Stomach (tissue), 8 donors: ENCODE measurements at regions not wholly inside any gene's neighbourhood (a gene's known extent, or its start where the extent isn't known, plus 50 kb on each side); places are given as distances from the start of the nearest gene placed in this dataset.
A peak's percentile ranks its signal among the peaks of the same experiment; 100 is the strongest.

Experiments used
- DNase-seq, 2 donors: peaks; one replicate each; pipeline versions ENCODE4 v3.0.0 to v3.0.0-alpha.2; 2013 to 2019
- H3K27ac ChIP-seq, 5 donors: fragments of 200-600 bp in 4 of 5; sonication (generic) in 4 of 5; one replicate each; pipeline ENCODE4 v1.5.1; 2013 to 2019; ENCODE audit warnings: mild to moderate bottlenecking in 1 of 5, moderate library complexity in 1 of 5
- H3K27me3 ChIP-seq, 3 donors: fragments of 200-600 bp; sonication (generic); one replicate each; pipeline ENCODE4 v1.5.1; 2017 to 2019; ENCODE audit warnings: mixed run types in 1 of 3
- H3K36me3 ChIP-seq, 4 donors: fragments of 200-600 bp; sonication (generic); 1 replicate in 3 of 4; 2 replicates in 1 of 4; pipeline ENCODE4 v1.5.1; 2016 to 2019
- H3K4me1 ChIP-seq, 4 donors: fragments of 200-600 bp; sonication (generic); one replicate each; pipeline ENCODE4 v1.5.1; 2016 to 2019
- H3K4me3 ChIP-seq, 4 donors: fragments of 200-600 bp; sonication (generic) in 3 of 4; one replicate each; pipeline ENCODE4 v1.5.1; 2016 to 2019; ENCODE audit warnings: mild to moderate bottlenecking in 1 of 4
- H3K9me3 ChIP-seq, 4 donors: fragments of 200-600 bp; sonication (generic); one replicate each; pipeline ENCODE4 v1.5.1; 2016 to 2019
- EP300 ChIP-seq: sonication (generic); formaldehyde crosslinking; IDR thresholded peaks from one replicate; pipeline ENCODE4 v1.6.1; 2017; ENCODE audit warnings: antibody characterized with exemption
- POLR2A ChIP-seq, 4 donors: fragments of 450-650 bp; IDR thresholded peaks; one replicate each; pipeline ENCODE4 v1.6.1; 2016; ENCODE audit warnings: antibody characterized with exemption in 4 of 4, control low read depth in 2 of 4, mild to moderate bottlenecking in 1 of 4, moderate library complexity in 1 of 4
- POLR2AphosphoS5 ChIP-seq, 3 donors: sonication (generic); formaldehyde crosslinking; IDR thresholded peaks; one replicate each; pipeline ENCODE4 v1.6.1; 2016; ENCODE audit warnings: antibody characterized with exemption in 3 of 3
- WGBS, 5 donors: extraction: QIAGEN DNeasy Blood & Tissue Kit in 3 of 5; methylation state at CpG; one replicate each; pipeline versions ENCODE4 v1.1.5 to v1.1.7; 2013 to 2018; 5-methylcytosine and 5-hydroxymethylcytosine counted together
- intact Hi-C: fragments of 100-400 bp; cut with DNase I; formaldehyde crosslinking; loops from one replicate; pipeline ENCODE4 v1.15.1; 2023; ENCODE audit warnings: low total_unique reads
- TF ChIP-seq, protein P1 (sequence below), 7 experiments: fragments of 450-650 bp in 4 of 7; fragments of 200-600 bp in 3 of 7; sonication (generic) in 3 of 7; IDR thresholded peaks; one replicate each; pipeline ENCODE4 v1.5.1; 2016 to 2019; ENCODE audit warnings: antibody characterized with exemption in 7 of 7, control low read depth in 2 of 7, mild to moderate bottlenecking in 1 of 7
- donor health status: healthy with polysubstance abuse.
- donor health status: Bipolar disorder and iron deficiency.
- donor health status: healthy.

DNA sequence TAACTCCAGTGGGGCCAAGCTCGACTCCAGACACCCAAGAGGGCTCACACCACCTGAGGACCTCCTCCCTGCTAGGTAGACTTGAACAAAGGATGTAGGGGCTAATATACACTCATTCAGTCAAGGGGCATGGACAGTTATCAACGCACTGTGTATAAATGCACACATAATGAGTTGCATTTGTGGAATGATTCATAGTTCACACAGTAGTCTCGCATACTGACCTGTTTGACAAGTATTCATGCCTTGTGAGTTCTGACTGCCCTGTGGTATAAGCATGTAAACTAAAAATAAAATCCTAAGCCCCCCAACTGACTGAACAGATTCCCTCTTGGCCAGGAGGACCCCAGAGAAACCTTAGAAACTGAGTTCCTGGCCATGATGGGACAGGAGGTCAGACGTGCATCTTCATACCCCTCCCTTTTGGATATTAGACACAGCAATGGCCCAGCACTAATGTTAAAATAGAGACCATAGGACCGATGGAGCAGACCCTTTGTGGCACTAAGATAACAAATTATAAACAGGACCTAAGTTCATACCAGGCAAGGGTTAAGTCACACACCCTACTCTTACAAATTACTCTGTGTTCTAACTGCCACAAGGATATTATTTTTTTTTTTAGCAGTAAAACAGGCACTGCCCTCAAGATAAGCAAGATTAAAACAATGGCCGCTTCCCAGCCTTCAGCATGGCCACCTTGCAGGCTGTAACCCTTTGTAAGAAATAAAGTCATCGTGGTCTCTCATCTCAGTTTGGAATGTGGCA is 124.4 kb downstream of the TTLL2 start:
- Histone ChIP-seq H3K9me3 (no peaks in the 10 kb centered on the region), H3K4me1 (peaks cover 0 to 7% (median 5%) of the 10 kb centered on the region in 4 donors), H3K27ac (peak overlapping the region; percentile 27 to 74 (median 48)), H3K4me3 (no peak overlapping the region), H3K27me3 (no peaks in the 10 kb centered on the region), H3K36me3 (no peaks in the 10 kb centered on the region)
- TF ChIP-seq, protein P1, sequence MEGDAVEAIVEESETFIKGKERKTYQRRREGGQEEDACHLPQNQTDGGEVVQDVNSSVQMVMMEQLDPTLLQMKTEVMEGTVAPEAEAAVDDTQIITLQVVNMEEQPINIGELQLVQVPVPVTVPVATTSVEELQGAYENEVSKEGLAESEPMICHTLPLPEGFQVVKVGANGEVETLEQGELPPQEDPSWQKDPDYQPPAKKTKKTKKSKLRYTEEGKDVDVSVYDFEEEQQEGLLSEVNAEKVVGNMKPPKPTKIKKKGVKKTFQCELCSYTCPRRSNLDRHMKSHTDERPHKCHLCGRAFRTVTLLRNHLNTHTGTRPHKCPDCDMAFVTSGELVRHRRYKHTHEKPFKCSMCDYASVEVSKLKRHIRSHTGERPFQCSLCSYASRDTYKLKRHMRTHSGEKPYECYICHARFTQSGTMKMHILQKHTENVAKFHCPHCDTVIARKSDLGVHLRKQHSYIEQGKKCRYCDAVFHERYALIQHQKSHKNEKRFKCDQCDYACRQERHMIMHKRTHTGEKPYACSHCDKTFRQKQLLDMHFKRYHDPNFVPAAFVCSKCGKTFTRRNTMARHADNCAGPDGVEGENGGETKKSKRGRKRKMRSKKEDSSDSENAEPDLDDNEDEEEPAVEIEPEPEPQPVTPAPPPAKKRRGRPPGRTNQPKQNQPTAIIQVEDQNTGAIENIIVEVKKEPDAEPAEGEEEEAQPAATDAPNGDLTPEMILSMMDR (IDR thresholded peaks at IDR 0.05) = no peak
- TF ChIP-seq POLR2A (IDR thresholded peaks at IDR 0.05) = no peak
- TF ChIP-seq POLR2AphosphoS5 (IDR thresholded peaks at IDR 0.05) = no peak
- TF ChIP-seq EP300 = no peak
- intact Hi-C loops = no loop called here
- DNase-seq = peak in 1 of 2 donors; percentile 76
- 36 to 56% (median 51%) methylated on average over 7 of the region's 7 CpGs for WGBS, 5 donors

DNA sequence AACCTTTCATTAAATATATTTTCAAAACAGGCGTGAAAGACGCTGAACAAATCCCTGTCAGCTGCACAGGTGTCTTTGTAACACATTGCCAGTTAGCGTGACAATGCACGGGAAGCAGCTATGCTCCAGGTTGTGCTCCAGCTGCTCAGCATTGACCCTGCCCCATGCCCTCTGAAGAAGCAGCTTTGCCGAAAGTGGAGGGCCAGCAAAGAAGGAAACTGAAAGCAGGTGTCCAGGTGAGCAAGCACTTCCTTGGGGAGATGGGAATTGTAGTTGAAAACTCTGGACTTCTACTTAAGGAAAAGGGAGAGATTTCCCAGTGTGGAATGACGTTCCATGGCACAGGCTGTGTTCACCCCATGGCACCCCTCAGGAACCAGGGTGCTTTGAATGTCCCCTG is 125.7 kb downstream of the TTLL2 start:
- no peak overlapping the region for H3K4me3 ChIP-seq
- DNase-seq = peak in 1 of 2 donors; percentile 49
- intact Hi-C loops = no loop called here
- TF ChIP-seq, protein P1 (IDR thresholded peaks at IDR 0.05) = no peak
- no peak for TF ChIP-seq POLR2AphosphoS5 (IDR thresholded peaks at IDR 0.05)
- TF ChIP-seq EP300 = no peak
- TF ChIP-seq POLR2A (IDR thresholded peaks at IDR 0.05) = no peak
- WGBS, 5 donors = 66 to 78% (median 69%) methylated on average over 6 of the region's 6 CpGs
- no peaks in the 10 kb centered on the region for H3K9me3 ChIP-seq
- no peaks in the 10 kb centered on the region for H3K27me3 ChIP-seq
- H3K27ac ChIP-seq = peak overlapping the region in 1 of 5 donors; percentile 48
- peaks cover 0 to 7% (median 5%) of the 10 kb centered on the region in 4 donors for H3K4me1 ChIP-seq
- no peaks in the 10 kb centered on the region for H3K36me3 ChIP-seq

DNA sequence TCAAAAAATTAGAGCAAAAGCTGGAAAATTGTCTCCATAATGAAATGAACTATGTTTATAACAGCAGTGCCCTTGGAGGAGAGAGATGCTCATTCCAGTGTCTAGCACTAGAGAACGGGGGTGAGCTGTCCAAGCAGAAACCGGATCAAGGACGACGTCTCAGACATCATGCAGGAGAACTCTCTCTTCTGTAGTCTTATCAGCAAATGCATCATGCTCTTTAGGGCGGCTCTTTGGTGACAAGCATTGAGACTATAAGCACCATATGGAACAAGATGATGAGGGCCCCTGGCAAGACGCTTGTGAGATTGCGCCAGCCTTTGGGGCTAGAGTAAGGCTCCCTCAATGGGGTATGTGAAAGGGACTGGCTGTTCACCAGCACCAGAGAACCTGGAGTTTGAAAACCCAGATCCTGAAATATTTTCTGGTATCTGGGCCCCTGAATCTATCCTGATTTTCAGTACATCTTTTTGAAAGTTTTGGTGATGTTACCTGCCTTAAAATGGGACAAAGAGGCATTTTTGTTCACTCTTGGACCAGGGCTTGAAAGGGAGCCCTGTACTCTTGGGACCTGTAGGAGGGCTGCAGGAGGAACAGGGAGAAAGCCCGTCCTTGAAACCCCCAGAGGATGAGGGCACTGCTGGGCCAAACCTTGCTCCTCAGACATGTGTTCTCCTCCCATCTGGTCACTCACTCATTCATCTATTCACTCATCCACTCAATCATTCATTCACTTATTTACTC is 127.6 kb downstream of the TTLL2 start:
- DNase-seq = no peak
- no peaks in the 10 kb centered on the region for H3K9me3 ChIP-seq
- H3K27me3 ChIP-seq = peaks cover 0 to 6% (median 0%) of the 10 kb centered on the region in 3 donors
- no peak overlapping the region for H3K4me3 ChIP-seq
- 74 to 87% (median 83%) methylated on average over 8 of the region's 8 CpGs for WGBS, 5 donors
- intact Hi-C loops = no loop called here
- TF ChIP-seq, protein P1 (IDR thresholded peaks at IDR 0.05) = no peak
- TF ChIP-seq POLR2AphosphoS5 (IDR thresholded peaks at IDR 0.05) (no peak), EP300 (no peak), POLR2A (IDR thresholded peaks at IDR 0.05) (no peak)
- H3K4me1 ChIP-seq = peaks cover 0 to 7% (median 5%) of the 10 kb centered on the region in 4 donors
- no peaks in the 10 kb centered on the region for H3K36me3 ChIP-seq
- no peak overlapping the region for H3K27ac ChIP-seq

DNA sequence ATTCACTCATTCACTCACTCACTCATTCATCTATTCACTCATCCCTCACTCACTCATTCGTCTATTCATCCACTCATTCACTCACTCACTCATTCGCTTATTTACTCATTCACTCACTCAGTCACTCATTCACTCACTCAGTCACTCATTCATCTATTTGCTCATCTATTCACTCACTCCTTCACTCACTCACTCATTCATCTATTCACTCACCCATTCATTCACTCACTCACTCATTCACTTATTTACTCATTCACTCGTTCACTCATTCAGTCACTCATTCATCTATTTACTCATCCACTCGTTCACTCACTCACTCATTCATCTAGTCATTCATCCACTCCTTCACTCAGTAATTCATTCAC is 128.2 kb downstream of the TTLL2 start:
- no peak overlapping the region for H3K4me3 ChIP-seq
- H3K36me3 ChIP-seq = no peaks in the 10 kb centered on the region
- no peaks in the 10 kb centered on the region for H3K9me3 ChIP-seq
- H3K4me1 ChIP-seq = peaks cover 0 to 7% (median 5%) of the 10 kb centered on the region in 4 donors
- intact Hi-C loops = no loop called here
- H3K27ac ChIP-seq = no peak overlapping the region
- DNase-seq = no peak
- WGBS, 5 donors = 92 to 96% (median 95%) methylated on average over 4 of the region's 4 CpGs
- no peak for TF ChIP-seq EP300
- no peak for TF ChIP-seq POLR2AphosphoS5 (IDR thresholded peaks at IDR 0.05)
- TF ChIP-seq POLR2A (IDR thresholded peaks at IDR 0.05) = no peak
- TF ChIP-seq, protein P1 (IDR thresholded peaks at IDR 0.05) = no peak
- H3K27me3 ChIP-seq = peaks cover 0 to 9% (median 0%) of the 10 kb centered on the region in 3 donors
